ENCODE measurements at regions not wholly inside any gene's neighbourhood (a gene's known extent, or its start where the extent isn't known, plus 50 kb on each side); places are given as distances from the start of the nearest gene placed in this dataset.

DNA sequence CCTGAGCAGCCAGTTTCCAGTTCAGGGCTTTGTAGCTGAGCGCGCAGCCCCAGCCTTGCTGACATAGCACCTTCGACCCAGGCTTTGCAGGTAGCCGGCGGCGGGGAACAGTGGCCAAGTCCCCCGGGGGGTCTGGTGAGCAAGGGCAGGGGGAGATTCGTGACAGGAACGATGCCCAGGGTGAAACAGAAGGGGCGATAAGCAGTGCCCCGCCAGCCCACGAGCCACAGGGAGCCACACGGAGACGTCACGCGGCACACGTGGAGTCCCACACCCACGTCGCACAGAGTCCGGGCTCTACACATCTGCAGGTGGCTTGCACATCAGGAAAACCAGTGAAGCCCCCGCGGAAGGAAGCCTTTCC is 127.2 kb downstream of the SOX1 start:
- no peak for DNase-seq (ENCODE audit: low read depth)

GRCh38 chr13:112194579-112194978 is 127.6 kb downstream of the SOX1 start:
- DNase-seq (ENCODE audit: low read depth) = no peak

DNA sequence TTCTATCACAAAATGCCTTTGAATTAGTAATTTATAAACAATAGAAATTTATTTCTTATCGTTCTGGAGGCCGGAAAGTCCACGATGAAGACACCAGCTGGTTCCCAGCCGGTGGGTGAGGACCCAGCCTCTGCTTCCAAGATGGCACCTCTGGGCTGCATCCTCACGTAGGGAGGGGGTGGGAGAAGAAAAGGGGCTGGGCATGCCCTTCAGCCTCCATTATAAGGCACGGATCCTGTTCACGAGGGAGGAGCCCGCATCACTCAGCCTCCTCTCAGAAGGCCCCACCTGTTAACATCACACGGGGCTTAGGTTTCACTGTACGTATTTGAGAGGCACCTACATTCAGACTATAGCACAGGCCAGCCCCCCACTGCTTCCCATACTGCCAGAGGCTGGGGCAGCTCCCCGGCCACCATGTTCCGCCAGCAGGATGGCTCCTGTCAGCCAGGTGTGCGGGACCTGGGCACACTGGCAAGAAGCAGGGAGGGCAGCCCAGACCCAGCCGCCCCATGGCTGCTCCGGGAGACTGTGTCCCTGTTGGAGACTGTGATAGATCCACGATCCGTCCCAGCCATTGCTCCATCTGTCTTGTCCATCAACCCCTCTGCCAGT is 131.6 kb downstream of the SOX1 start:
- DNase-seq (ENCODE audit: low read depth) = no peak

DNA sequence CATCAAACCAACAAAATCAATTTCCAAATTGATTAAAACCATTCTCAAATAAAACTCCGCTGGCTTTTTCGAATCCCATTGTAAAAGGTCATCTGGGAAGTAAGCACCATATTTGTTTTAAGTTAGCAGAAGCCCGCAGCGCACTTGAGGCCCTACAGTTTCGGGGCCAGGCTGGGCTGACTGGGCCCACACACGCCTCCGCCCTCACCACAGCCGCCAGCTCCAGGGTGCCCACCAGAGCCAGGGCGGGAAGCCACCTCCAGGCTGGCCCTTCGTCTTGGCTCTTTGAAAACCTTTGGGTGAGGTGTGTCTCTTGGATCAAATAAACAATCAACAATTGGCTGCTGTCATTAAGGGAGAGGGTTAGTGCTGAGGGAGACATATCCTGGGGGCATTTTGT is 133.3 kb downstream of the SOX1 start:
- DNase-seq (ENCODE audit: low read depth) = no peak

GRCh38 chr13:112202266-112202665 is 135.3 kb downstream of the SOX1 start:
- DNase-seq (ENCODE audit: low read depth) = no peak

GRCh38 chr13:112202966-112203365 is 136.0 kb downstream of the SOX1 start:
- no peak for DNase-seq (ENCODE audit: low read depth)

DNA sequence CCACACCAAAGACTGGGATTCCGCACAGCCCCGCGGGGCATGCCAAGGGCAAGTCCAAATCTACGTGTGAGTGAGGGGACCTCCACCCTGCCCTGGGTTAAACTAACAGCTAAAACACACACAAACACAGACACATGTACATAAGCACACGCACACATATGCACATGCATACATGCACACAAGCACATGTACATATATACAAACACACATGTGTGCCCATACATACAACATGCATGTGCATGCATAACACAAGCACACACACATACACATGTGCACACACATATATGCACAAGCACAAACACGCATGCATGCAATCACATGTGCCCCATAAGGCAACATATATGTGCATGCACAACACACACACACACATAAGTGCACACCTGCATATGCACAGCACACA is 136.7 kb downstream of the SOX1 start:
- no peak for DNase-seq (ENCODE audit: low read depth)

GRCh38 chr13:112204346-112205327 is 137.7 kb downstream of the SOX1 start:
- DNase-seq (ENCODE audit: low read depth) = no peak

GRCh38 chr13:112205990-112206389 is 139.0 kb downstream of the SOX1 start:
- DNase-seq (ENCODE audit: low read depth) = no peak

DNA sequence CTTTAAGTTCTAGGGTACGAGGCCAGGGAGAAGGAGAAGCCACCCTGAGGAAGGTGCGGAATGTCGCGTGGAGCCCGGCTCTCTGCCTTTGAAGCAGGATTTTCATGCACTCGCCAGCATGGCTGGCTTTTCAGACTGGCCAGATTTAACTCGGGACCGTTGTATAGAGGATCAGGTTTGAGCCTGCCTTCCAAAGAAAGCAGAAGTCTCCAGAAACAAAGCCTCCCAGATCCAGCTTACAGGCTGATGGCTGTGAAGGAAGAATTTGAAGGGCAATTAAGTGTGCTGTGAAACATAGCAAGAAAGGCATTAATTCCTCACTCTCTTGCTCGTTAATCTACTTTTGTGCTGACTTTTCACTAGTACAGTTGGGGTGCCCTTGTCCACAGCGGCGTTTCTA is 140.2 kb downstream of the SOX1 start:
- no peak for DNase-seq (ENCODE audit: low read depth)

DNA sequence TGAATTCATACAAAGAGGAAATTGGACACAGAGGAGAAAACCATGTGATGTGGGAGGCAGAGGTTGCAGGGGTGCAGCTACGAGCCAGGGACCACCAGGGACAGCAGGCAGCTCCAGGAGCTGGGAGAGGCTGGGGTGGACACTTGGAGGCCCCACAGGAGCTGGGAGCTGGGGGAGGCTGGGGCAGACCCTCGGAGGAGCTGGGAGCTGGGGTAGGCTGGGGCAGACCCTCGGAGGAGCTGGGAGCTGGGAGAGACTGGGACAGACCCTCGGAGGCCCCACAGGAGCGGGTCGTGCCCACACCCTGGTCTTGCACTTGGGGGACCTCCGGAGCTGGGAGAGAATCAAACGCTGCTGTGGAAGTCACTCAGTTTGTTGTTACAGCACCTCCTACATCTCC is 141.7 kb downstream of the SOX1 start:
- no peak for DNase-seq (ENCODE audit: low read depth)

- DNase-seq (ENCODE audit: low read depth) = no peak
Measured at GRCh38 chr13:112209266-112209665, 142.3 kb downstream of the SOX1 start.

- no peak for DNase-seq (ENCODE audit: low read depth)
Measured at GRCh38 chr13:112209711-112210110, 142.8 kb downstream of the SOX1 start.

- DNase-seq (ENCODE audit: low read depth) = no peak
Measured at GRCh38 chr13:112210371-112210770, 143.4 kb downstream of the SOX1 start.

- DNase-seq (ENCODE audit: low read depth) = no peak
Measured at GRCh38 chr13:112212533-112212932, 145.6 kb downstream of the SOX1 start.

GRCh38 chr13:112213467-112214255 is 146.7 kb downstream of the SOX1 start:
- DNase-seq (ENCODE audit: low read depth) = no peak

DNA sequence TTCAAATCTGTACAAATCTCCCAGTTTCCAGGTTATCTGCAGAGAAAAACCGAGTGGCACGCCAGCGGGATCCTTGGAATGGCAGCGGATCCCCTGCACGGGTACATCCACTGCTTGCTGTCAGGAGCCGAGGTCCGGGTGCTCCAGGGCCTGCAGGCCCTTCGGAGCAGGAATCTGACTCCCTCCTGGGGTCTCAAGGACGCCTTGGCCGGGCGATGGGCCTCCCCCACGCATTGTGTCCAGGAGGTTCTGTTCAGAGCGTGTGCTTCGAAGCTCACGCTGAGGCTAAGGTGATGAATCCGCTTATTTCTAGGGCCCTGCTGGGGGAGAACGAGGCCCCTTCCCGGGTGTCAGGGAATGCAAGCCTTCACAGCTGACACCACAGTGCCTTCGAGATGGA is 148.9 kb downstream of the SOX1 start:
- DNase-seq (ENCODE audit: low read depth) = no peak

DNA sequence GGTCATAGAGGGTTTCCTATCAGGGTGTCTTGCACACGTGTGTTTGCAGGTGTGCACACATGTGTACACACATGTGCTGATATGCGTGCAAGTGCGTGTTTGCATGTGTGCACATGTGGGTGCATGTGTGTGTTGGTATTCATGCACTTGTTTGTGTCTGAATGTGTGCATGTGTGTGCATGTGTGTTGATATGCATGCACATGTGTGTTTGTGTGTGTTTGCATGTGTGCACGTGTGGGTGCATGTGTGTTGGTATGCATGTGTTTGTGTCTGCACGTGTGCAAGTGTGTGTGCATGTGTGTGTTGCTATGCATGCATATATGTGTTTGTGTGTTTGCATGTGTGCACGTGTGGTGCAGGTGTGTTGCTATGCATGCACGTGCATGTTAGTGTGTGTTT is 150.5 kb downstream of the SOX1 start:
- no peak for DNase-seq (ENCODE audit: low read depth)

DNA sequence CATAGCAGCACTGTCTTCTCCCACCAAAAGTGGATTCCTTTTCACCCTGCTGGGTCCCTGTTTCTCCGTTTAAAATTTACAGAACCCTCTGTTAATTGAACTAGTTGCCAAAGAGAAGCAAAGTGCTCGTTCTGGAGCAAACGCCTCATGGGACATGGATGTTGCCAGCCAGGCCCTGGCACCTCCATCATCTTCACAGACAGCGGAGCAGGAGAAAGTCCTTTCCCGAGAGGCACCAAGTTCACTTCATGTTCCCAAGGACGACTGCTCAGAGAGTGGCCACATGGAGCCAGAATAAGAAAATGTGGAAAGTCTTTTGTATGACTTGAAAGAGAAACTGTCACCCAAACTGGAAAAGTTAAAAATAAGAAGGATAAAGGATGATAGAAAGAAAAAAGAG is 151.5 kb downstream of the SOX1 start:
- DNase-seq (ENCODE audit: low read depth) = no peak

GRCh38 chr13:112219740-112220139 is 152.8 kb downstream of the SOX1 start:
- no peak for DNase-seq (ENCODE audit: low read depth)

- no peak for DNase-seq (ENCODE audit: low read depth)
Measured at GRCh38 chr13:112220296-112220875, 153.4 kb downstream of the SOX1 start.

GRCh38 chr13:112220925-112221324 is 154.0 kb downstream of the SOX1 start:
- no peak for DNase-seq (ENCODE audit: low read depth)

Data from RPMI7951 (cell line).